ENCODE measurements at regions not wholly inside any gene's neighbourhood (a gene's known extent, or its start where the extent isn't known, plus 50 kb on each side); places are given as distances from the start of the nearest gene placed in this dataset.

- no peak overlapping the region for H3K4me3 ChIP-seq (ENCODE audit: low read depth, low read length)
- DNase-seq (ENCODE audit: low read depth) = no peak
- no peak for TF ChIP-seq CTCF (IDR thresholded peaks at IDR 0.05; ENCODE audit: insufficient read depth, low read length)
Observed at GRCh38 chr6:120646101-120646500, 688.2 kb downstream of the TBC1D32 start.

GRCh38 chr6:120632975-120633374 is 701.3 kb downstream of the TBC1D32 start:
- DNase-seq (ENCODE audit: low read depth) = no peak
- H3K4me3 ChIP-seq (ENCODE audit: low read depth, low read length) = no peak overlapping the region
- no peak for TF ChIP-seq CTCF (IDR thresholded peaks at IDR 0.05; ENCODE audit: insufficient read depth, low read length)

- H3K4me3 ChIP-seq (ENCODE audit: low read depth, low read length) = no peak overlapping the region
- DNase-seq (ENCODE audit: low read depth) = no peak
- no peak for TF ChIP-seq CTCF (IDR thresholded peaks at IDR 0.05; ENCODE audit: insufficient read depth, low read length)
Observed at GRCh38 chr6:120627612-120628011, 706.7 kb downstream of the TBC1D32 start.

- no peak overlapping the region for H3K4me3 ChIP-seq (ENCODE audit: low read depth, low read length)
- TF ChIP-seq CTCF (IDR thresholded peaks at IDR 0.05; ENCODE audit: insufficient read depth, low read length) = no peak
- DNase-seq (ENCODE audit: low read depth) = no peak
Observed at GRCh38 chr6:120622127-120622631, 712.1 kb downstream of the TBC1D32 start.

GRCh38 chr6:120620900-120621299 is 713.4 kb downstream of the TBC1D32 start:
- no peak overlapping the region for H3K4me3 ChIP-seq (ENCODE audit: low read depth, low read length)
- DNase-seq (ENCODE audit: low read depth) = no peak
- no peak for TF ChIP-seq CTCF (IDR thresholded peaks at IDR 0.05; ENCODE audit: insufficient read depth, low read length)

GRCh38 chr6:120615238-120615637 is 719.0 kb downstream of the TBC1D32 start:
- no peak overlapping the region for H3K4me3 ChIP-seq (ENCODE audit: low read depth, low read length)
- TF ChIP-seq CTCF (IDR thresholded peaks at IDR 0.05; ENCODE audit: insufficient read depth, low read length) = no peak
- DNase-seq (ENCODE audit: low read depth) = no peak

- no peak for DNase-seq (ENCODE audit: low read depth)
- no peak overlapping the region for H3K4me3 ChIP-seq (ENCODE audit: low read depth, low read length)
- TF ChIP-seq CTCF (IDR thresholded peaks at IDR 0.05; ENCODE audit: insufficient read depth, low read length) = no peak
Observed at GRCh38 chr6:120614723-120615122, 719.6 kb downstream of the TBC1D32 start.

Data from fibroblast of the aortic adventitia (primary cell).